Hippocampal formation (tissue), 2 donors: ENCODE measurements at regions not wholly inside any gene's neighbourhood (a gene's known extent, or its start where the extent isn't known, plus 50 kb on each side); places are given as distances from the start of the nearest gene placed in this dataset.

Experiments
- DNase-seq, 2 donors: peaks; one replicate each; lab custom pipeline; 2025; lab: John Stamatoyannopoulos, UW

DNA sequence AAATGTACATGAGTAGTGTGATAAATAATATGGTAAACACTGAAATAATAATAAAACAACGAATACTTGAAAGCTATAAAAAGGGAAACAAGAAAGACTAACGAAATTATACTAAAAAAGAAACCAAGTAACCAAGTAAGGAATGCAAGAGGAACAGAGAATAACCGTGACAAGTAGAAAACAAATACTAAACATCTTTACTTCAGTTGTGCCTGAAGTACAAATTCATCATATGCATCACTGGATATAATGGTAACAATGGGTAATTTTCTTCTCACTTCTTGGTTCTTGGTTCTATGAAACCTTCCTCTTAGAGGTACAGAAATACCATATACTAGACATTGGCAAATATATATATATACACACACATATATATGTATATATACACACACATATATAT, 1093.6 kb upstream of the B3GALT2 start:
- no peak for DNase-seq

DNA sequence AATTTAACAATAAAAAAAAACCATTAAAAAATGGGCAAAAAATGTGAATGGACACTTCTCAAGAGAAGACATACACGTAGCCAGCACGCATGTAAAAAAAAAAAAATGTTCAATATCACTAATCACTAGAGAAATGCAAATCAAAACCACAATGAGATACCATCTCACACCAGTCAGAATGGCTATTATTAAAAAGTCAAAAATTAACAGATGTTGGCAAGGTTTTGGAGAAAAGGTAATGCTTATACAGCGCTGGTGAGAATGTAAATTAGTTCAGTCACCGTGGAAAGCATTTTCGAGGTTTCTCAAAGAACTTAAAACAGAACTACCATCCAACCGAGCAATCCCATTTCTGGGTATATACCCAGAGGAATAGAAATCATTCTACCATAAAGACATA, 1091.5 kb upstream of the B3GALT2 start:
- DNase-seq, result no peak

DNA sequence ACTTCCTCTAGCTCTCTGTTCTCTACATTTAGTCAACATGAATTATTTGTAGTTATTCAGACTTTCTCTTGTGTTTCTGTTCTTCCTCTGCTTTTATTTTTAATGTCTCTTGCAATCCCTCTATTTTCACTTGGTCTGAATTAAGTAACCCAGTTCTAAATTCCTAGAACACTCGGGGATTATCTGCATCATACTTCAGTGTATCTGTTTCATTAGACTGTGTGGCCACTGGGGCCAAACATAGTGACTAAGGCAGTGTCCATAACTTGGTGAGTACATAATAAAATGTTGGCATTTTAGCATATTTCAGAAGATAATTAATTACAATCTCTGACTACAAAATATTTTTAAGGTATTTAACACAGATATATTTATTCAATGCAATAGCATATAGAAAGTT, 1087.2 kb upstream of the B3GALT2 start:
- no peak for DNase-seq

DNA sequence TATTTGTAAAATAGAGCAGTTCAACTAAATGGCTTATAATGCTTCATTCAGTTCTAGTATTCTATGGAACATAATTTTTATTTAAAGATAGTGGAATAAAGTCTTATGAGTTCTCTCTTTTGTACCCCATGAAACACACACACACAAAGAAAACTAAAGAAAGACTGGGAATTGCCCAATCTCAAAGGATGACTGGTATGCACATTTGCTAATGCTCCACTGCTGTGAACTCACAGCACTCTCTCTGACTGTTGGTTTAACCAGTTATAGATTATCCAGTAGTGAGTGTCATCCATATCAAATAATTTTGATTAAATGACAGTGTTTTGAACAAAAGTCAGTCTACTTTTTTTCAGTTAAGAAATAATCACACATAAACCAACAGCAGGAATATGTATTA, 1082.4 kb upstream of the B3GALT2 start:
- no peak for DNase-seq

DNA sequence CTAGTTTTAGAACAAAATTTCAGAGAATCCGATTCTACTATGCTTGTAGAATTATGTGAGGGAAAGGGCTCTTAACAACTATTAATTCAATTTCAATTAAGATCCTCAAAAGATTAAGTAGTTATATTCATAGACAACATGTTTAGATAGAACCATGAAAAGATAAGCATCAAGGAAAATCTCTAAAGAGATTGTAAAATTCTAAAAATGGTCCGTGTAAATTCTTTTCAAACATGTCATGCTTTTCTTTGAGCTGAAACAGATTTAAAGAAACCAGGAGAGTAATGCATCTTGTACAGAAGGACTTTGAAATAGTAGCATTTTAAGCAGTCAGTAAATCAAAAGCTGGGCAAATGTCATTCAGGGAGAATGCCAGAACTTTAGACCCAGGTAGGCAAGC, 1080.6 kb upstream of the B3GALT2 start:
- no peak for DNase-seq

DNA sequence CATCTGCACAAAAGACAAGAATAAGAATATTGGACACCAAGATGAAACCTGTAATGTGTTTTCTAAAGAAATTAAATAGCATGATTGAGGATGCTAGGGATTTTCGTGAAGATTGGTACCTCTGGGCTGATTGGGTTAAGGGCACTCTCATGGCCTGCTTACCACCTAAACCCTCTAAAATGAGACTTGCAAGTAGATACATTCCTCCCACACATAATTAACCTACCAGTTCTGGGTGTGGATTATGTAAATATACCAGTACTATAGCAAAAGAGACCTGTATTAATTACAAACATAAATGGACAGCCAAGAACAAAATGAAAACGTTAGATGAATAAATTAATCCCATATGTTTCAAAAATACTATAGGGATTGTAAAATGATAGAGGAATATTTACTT, 1069.6 kb upstream of the B3GALT2 start:
- no peak for DNase-seq

DNA sequence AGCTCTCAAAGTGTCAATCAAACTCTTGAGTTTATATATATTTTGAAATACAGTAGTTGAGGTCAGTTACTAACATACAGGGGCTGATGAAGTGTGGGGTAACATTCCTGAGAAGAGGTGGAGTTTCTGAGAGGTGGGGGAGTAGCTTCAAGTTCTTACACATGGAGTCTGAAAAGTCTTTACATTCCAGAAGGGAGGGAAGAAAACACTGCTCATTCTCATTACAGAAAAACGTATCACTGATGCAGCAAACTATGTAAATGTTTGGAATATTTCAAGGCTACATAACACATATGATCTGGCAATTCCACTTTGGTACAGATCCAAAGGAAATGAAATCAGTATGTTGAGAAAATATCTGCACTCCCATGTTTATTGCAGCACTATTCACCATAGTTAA, 1065.8 kb upstream of the B3GALT2 start:
- no peak for DNase-seq

DNA sequence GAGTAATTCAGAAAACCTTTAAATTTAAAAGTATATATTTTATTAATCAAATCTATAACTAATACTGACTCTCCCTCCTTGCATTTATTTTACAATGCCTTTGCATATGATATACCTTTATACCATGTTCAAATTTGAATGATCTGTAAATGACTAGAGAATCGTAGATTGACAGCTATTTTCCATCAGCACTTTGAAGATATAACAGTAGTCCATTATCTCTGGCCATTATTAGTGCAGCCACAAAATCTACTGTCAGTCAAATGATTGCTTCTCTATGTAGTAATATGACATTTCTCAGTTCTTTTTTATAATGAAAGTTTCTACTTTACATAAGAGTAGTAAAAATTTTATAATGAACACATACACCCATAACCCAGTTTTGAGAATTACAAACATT, 1054.8 kb upstream of the B3GALT2 start:
- DNase-seq, result no peak

DNA sequence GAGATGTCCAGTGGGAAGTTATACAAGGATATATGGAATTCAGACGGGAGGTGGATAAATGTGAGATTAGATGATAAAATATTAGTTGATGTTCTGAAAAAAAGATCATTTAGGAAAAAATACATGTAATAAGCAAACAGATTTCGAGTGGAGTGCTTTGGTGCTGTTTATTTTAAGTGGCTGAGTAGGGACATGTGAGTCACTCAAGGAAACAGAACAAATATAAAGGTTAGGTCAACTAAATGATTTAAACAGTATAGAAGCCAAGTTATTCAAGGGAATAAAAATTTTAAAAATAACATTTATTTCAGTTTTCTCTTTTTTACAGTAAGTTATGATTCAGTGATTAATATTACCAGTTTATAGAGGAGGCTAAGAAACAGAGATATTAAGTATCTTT, 1046.7 kb upstream of the B3GALT2 start:
- DNase-seq, result no peak

DNA sequence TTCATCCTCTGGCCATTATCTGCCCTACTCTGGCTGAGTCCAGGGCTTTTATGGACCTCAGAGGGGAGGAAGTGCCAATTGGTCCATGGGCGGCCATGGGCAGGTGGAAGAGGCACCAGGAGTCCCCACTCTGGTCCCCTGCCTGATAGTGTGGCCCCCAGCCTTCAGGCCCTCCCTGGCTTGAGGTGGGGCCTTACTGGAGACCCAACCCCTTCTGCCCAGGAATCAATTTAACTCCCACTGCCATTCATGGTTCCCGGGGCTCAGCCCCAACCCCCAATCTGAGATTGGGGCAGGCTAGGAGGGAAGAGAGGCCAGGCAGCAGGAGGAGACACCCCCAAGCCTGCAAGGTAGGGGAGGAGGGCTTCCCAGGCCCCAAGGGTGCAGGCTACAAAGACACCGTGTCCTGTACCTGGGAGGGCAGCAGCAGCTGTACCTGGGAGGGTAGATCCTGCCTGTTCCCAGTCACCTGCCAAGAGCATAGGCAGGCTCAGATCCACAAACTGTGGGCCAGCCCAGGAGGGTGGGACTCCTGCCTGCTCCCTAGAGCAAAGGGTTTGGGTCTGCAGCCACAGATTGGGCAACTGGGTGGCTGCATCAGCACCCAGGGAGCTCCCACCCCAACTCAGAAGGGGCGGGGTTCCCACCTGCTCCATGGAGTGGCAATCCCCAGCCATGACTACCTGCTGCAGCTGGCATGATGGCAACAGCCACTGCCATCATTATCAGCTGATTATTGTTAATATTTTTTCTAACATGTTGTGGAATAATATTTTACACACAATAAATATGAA, 1044.1 kb upstream of the B3GALT2 start:
- no peak for DNase-seq

DNA sequence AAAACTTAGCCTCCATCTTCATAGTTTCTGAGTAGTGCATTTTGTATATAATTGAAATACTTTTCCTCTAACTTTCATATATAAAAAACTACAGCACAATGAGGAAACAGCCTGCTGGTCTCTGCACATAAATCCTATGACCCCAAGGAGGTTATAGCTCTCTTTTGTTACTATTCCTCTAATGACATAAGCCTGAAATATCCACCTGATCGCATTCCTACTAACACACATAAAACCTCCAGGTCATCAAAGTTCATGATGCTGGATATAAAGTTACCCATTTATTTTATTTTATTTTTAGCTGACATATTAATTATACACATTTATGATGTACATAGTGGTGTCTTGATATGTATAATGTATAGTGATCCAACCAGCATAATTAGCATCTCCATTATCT, 1042.0 kb upstream of the B3GALT2 start:
- DNase-seq, result no peak

DNA sequence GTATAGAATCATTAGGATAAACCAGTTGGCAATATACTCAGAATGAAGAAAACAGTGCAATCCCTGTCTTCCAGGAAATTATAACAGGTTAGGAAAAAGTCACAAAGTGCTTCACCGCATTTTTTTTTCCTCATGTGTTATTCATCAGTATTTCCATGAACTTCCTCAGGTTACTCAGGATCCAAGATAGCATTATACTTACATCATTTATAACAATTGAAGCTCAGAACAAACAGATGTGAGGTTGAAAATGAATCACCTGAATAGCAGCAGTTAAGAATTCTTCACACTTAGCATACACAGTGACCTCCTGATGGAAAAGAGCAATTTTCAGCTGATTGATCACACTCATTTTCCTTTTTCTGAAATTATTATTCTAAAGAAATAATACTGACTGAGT, 1040.7 kb upstream of the B3GALT2 start:
- DNase-seq, result no peak

DNA sequence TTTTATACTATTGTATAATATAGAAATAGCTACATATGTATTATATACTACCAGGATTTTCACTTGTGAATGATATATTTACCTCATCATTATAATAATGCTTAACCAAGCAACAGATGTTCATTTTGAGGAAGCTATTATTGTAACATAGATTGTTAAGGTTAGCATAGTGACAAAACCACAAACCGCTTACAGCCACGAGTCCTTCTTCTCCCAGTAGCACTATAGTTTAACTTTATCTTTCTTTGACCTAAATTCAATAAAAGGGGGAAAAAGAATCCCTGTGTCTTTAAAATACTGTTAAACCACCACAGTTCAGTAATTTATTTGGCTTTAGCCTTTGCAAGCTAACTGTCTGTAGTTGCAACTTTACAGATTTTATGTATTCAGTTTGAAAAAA, 1039.4 kb upstream of the B3GALT2 start:
- DNase-seq, result no peak

DNA sequence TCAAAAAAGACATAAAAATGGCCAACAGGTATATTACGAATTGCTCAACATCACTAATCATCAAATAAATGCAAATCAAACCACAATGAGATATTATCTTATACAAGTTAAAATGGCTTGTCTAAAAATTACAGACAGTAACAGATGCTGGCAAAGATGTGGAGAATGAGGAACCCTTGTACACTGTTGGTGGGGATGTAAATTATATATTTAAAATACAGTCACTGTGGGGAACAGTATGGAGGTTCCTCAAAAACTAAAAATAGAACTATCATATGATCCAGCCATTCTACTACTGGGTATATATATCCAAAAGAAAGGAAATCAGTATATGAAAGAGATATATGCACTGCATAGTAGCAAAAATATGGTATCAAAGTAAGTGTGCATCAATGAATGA, 1037.2 kb upstream of the B3GALT2 start:
- no peak for DNase-seq

DNA sequence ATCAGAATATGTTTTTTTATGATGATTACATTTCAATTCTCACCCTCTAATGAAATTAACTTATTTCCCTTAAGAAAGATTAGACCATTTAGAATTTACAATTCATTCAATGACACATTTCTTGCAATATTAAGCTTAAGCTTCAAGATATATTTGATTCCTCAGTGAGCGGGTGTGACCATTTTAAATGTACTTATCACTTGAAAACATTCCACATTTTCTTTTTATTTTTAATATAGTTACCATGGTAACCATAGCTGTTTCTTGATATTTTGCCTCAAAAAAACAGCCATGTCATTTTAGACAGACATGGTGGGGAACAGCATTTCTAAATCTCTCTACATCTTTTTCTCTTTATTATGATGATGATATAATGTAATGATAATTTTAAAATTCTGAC, 1029.0 kb upstream of the B3GALT2 start:
- DNase-seq, result no peak

DNA sequence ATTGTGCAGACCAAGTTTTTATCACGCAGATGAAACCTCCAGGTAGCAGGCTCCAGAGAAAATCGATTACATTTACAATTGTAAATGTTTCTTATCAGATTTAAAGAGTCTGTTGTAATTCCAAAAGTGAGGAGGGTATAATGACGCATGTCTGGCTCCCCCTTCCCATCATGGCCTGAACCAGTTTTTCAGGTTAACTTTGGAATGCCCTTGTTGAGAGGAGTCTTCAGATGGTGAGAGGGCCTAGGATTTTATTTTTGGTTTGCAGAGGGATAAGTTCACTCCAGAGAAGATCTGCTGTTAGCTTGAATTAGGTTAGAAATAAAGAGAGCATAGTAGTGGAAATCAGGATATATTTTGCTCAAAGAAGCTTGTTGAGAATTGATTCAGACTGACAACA, 1028.3 kb upstream of the B3GALT2 start:
- DNase-seq, result no peak

DNA sequence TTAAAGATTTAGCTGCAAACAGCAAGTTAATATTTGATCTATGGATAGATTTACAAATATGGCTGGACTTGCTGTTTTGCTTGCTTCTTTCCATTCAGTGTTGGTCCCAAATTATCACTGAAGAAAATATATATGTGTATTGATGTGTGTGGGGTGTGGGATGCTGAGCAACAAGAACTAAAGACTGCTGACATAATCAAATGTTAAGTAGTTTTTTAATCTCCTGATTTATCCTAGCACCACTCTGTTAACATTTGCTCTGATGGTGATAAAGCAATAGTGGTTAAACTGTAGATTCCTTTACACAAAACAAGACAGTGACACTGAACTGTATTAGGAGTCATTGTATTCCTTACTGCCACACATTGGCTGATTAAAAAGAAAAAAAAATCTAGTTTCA, 1023.5 kb upstream of the B3GALT2 start:
- no peak for DNase-seq

DNA sequence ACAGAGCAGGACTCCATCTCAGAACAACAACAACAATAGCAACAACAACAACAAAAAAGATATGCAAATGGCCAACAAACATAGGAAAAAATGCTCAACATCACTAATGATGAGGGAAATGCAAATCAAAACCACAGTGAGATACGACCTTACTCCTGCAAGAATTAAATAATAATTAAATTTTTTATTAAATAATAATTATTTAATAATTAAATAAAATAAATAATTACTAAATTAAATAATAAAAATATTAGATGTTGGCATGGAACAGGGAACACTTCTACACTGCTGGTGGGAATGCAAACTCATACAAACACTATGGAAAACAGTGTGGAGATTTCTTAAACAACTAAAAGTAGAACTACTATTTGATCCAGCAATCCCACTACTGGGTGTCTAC, 1022.3 kb upstream of the B3GALT2 start:
- DNase-seq, result no peak

DNA sequence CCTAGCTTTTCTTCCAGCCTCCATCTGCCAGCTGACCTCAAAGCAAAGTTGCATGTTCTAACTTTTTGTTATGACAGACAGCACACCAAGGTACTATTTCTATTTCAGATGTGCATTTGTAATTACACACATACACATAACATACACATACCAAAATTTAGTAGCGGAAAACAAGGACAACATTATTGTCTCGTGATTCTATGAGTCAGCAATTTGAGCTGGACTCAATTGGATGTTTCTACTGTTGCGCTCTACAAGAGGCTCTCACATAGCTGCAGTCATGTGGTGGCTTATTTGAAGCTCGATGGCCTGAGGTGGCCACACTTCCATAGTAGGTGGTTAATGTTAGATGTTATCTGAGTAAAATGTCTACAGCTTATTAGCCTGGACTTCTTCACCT, 1010.1 kb upstream of the B3GALT2 start:
- no peak for DNase-seq

DNA sequence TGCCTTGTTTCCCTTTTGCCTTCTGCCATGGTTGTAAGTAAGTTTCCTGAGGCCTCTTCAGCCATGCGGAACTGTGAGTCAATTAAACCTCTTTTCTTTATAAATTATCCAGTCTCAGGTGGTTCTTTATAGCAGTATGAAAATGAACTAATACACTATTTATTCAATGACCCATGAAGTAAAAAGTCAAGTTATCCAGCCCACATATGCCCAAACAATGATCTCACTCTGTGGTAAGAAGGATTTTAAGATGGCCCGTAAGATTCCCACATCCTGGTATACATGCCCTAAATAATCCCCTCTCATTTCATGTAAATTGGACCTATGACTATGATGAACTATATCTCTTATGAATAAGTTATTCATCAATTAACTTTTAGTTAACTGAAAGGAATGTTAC, 1008.3 kb upstream of the B3GALT2 start:
- DNase-seq, result no peak

DNA sequence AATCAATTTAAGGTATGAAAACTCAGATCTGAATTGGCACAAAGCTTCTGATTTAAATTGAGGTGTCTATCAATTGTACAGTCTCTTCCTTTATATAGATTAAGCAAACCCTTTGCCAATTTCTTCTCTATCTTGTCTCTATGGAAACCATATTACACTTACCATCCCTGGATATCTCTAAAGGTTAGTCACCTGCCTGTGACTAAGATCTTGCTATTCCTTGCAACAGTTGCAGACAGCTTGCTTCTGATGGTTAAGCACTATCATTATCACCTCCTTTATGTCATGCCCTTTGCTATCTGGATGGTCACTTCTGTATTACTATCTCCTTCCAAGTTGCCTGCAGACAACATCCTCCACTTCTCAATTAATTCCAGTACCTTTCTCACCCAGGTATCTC, 998.6 kb upstream of the B3GALT2 start:
- DNase-seq, result no peak

DNA sequence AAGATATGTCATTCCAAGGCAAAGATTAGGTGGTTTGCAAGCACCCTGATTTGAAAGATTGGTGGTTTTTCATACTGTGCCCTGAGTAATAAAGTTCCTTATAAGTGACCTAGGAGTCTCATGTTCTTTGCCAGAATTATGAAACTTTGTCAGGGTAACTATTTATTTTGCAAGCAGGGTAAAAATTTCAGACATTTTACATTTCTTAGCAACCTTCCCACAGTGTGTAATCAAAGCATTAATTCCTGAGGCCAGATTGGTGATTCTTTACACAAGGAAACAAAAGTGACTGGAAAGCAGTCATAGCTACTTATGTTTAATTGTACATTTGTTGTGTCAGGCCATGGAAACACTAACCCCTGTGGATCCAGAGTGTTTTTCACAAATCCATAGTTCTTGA, 998.0 kb upstream of the B3GALT2 start:
- no peak for DNase-seq

DNA sequence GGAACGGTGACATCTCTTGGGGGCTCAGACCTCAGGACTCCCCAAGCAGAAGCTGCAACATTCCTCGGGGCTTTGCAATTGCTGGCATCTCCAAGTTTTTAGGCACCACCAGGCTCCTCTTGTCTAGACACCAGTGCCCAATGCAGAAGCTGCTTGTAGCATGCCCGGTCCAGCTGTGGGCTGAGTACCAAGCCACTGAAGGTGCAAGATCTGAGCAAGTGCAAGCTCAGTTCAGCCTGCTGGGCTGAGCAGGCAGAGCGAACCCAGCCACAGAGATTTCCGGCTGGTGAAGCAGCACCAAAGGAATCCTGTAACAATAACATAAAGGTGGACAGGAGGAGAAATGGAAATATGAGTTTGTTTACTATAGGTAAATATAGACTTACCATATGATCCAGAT, 995.4 kb upstream of the B3GALT2 start:
- DNase-seq, result no peak

DNA sequence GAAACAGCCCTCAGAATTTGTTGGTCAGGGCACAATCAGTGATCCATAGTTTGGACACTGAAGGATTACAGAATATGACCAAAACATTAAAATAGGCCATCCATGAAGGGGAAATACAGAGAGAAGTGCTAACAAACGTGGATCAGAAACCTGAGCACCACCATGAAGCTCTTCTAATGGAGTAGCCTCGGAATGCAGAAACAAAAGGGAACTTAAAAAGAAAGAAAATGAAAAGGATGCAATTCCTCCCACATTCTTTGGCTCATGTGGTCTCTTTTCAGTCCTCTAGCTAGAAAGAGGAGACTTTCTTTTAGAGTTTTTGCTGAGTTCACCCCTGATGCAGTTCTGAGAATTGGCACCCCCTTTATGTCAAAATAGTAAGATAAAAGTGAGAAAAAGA, 989.8 kb upstream of the B3GALT2 start:
- no peak for DNase-seq

DNA sequence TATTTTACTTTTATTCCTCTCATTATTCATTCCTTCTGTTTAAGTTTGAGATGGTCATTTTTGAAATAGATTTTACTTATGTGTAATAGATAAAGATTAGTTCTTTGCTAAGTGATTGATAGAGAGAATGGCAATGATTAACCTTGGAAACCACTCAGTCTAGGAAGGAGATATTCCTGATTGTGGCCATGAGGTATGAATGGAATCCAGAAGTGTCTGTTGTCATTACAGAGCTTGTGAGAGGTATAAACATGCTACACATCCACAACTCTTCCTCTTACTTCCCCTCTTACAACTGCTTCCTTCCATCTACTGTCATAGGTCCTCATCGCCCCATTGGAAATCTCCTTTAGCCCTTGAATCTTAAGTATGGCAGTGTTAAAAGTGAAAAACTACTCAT, 988.8 kb upstream of the B3GALT2 start:
- no peak for DNase-seq
